Activated CD4-positive, alpha-beta memory T cell treated with anti-CD3 and anti-CD28 coated beads, Interleukin-2, amount 10 ng/mL, durations not matched to agents 7 days and 5 days (primary cell): ENCODE measurements at regions not wholly inside any gene's neighbourhood (a gene's known extent, or its start where the extent isn't known, plus 50 kb on each side); places are given as distances from the start of the nearest gene placed in this dataset.

ENCODE experiments used
- CTCF ChIA-PET: fragments of 350-600 bp; sonication (Branson Sonifier 250); formaldehyde crosslinking; loops from one replicate; lab custom pipeline; 2021; ENCODE audit warnings: antibody characterized with exemption, inconsistent platforms; lab: Charles Lee
- POLR2A ChIA-PET: fragments of 350-600 bp; sonication (Branson Sonifier 250); formaldehyde crosslinking; loops from one replicate; lab custom pipeline; 2021; ENCODE audit warnings: antibody characterized with exemption; lab: Charles Lee
- DNase-seq: peaks from one replicate; pipeline ENCODE4 v3.0.0-alpha.2; 2020
- H3K27ac Mint-ChIP-seq: one replicate; pipeline ENCODE4 v1.8.0; 2021; ENCODE audit warnings: mild to moderate bottlenecking, mixed read lengths
- H3K27me3 Mint-ChIP-seq: one replicate; pipeline ENCODE4 v1.8.0; 2021; ENCODE audit warnings: mixed read lengths
- H3K36me3 Mint-ChIP-seq: one replicate; pipeline ENCODE4 v1.8.0; 2021; ENCODE audit warnings: low read depth, mixed read lengths
- H3K4me1 Mint-ChIP-seq: one replicate; pipeline ENCODE4 v1.8.0; 2021; ENCODE audit warnings: mixed read lengths
- H3K4me3 Mint-ChIP-seq: one replicate; pipeline ENCODE4 v1.8.0; 2021; ENCODE audit warnings: mild to moderate bottlenecking, mixed read lengths
- H3K9me3 Mint-ChIP-seq: one replicate; pipeline ENCODE4 v1.8.0; 2021; ENCODE audit warnings: mixed read lengths

- H3K27ac Mint-ChIP-seq = no peak overlapping the region
- H3K9me3 Mint-ChIP-seq = no peaks in the 10 kb centered on the region
- H3K4me1 Mint-ChIP-seq = no peaks in the 10 kb centered on the region
- DNase-seq = no peak
- H3K4me3 Mint-ChIP-seq = no peak overlapping the region
- no peaks in the 10 kb centered on the region for H3K36me3 Mint-ChIP-seq
- no peaks in the 10 kb centered on the region for H3K27me3 Mint-ChIP-seq
- CTCF ChIA-PET = no interaction called here
- POLR2A ChIA-PET = no interaction called here
Observed at GRCh38 chr17:34847938-34848337, 113.3 kb downstream of the CCT6B start.

GRCh38 chr17:34845296-34845695 is 116.0 kb downstream of the CCT6B start:
- no peak for DNase-seq
- Mint-ChIP-seq H3K36me3 (no peaks in the 10 kb centered on the region), H3K27ac (no peak overlapping the region), H3K27me3 (no peaks in the 10 kb centered on the region), H3K4me3 (no peak overlapping the region), H3K9me3 (no peaks in the 10 kb centered on the region), H3K4me1 (peaks cover 4% of the 10 kb centered on the region)
- CTCF ChIA-PET = no interaction called here
- POLR2A ChIA-PET = no interaction called here

- H3K4me1 Mint-ChIP-seq = peaks cover 4% of the 10 kb centered on the region
- no peaks in the 10 kb centered on the region for H3K9me3 Mint-ChIP-seq
- ChIA-PET CTCF (no interaction called here), POLR2A (no interaction called here)
- no peaks in the 10 kb centered on the region for H3K36me3 Mint-ChIP-seq
- no peaks in the 10 kb centered on the region for H3K27me3 Mint-ChIP-seq
- H3K4me3 Mint-ChIP-seq = no peak overlapping the region
- no peak overlapping the region for H3K27ac Mint-ChIP-seq
- no peak for DNase-seq
Observed at GRCh38 chr17:34843682-34844081, 117.6 kb downstream of the CCT6B start.

- Mint-ChIP-seq H3K9me3 (no peaks in the 10 kb centered on the region), H3K27ac (no peak overlapping the region), H3K4me3 (no peak overlapping the region), H3K36me3 (no peaks in the 10 kb centered on the region), H3K27me3 (no peaks in the 10 kb centered on the region), H3K4me1 (peaks cover 4% of the 10 kb centered on the region)
- ChIA-PET CTCF (no interaction called here), POLR2A (no interaction called here)
- no peak for DNase-seq
Observed at GRCh38 chr17:34842235-34842634, 119.0 kb downstream of the CCT6B start.

GRCh38 chr17:34841467-34841866 is 119.8 kb downstream of the CCT6B start:
- POLR2A ChIA-PET = no interaction called here
- CTCF ChIA-PET = no interaction called here
- H3K4me1 Mint-ChIP-seq = peaks cover 4% of the 10 kb centered on the region
- no peak for DNase-seq
- H3K4me3 Mint-ChIP-seq = no peak overlapping the region
- no peaks in the 10 kb centered on the region for H3K36me3 Mint-ChIP-seq
- H3K27me3 Mint-ChIP-seq = no peaks in the 10 kb centered on the region
- H3K27ac Mint-ChIP-seq = no peak overlapping the region
- H3K9me3 Mint-ChIP-seq = no peaks in the 10 kb centered on the region

- H3K4me1 Mint-ChIP-seq = peaks cover 4% of the 10 kb centered on the region
- CTCF ChIA-PET = interaction anchor here (0.6 kb wide), 1 partner anchor 963 kb away, joined by 4 read pairs; no protein-coding TSS in a partner anchor
- POLR2A ChIA-PET = no interaction called here
- DNase-seq = no peak
- no peak overlapping the region for H3K4me3 Mint-ChIP-seq
- H3K9me3 Mint-ChIP-seq = no peaks in the 10 kb centered on the region
- H3K27ac Mint-ChIP-seq = no peak overlapping the region
- H3K36me3 Mint-ChIP-seq = no peaks in the 10 kb centered on the region
- H3K27me3 Mint-ChIP-seq = no peaks in the 10 kb centered on the region
Observed at GRCh38 chr17:34840750-34841149, 120.5 kb downstream of the CCT6B start.

- no peak for DNase-seq
- H3K9me3 Mint-ChIP-seq = no peaks in the 10 kb centered on the region
- H3K36me3 Mint-ChIP-seq = no peaks in the 10 kb centered on the region
- POLR2A ChIA-PET = no interaction called here
- H3K27me3 Mint-ChIP-seq = no peaks in the 10 kb centered on the region
- CTCF ChIA-PET = no interaction called here
- peaks cover 4% of the 10 kb centered on the region for H3K4me1 Mint-ChIP-seq
- H3K27ac Mint-ChIP-seq = no peak overlapping the region
- no peak overlapping the region for H3K4me3 Mint-ChIP-seq
Observed at GRCh38 chr17:34837876-34838478, 123.3 kb downstream of the CCT6B start.

GRCh38 chr17:34832376-34832775 is 128.9 kb downstream of the CCT6B start:
- no peak for DNase-seq
- no peak overlapping the region for H3K27ac Mint-ChIP-seq
- H3K4me1 Mint-ChIP-seq = no peaks in the 10 kb centered on the region
- H3K4me3 Mint-ChIP-seq = no peak overlapping the region
- no peaks in the 10 kb centered on the region for H3K9me3 Mint-ChIP-seq
- peaks cover 10% of the 10 kb centered on the region for H3K27me3 Mint-ChIP-seq
- ChIA-PET CTCF (no interaction called here), POLR2A (no interaction called here)
- no peaks in the 10 kb centered on the region for H3K36me3 Mint-ChIP-seq

GRCh38 chr17:34827008-34827407 is 134.3 kb downstream of the CCT6B start:
- Mint-ChIP-seq H3K4me1 (no peaks in the 10 kb centered on the region), H3K9me3 (no peaks in the 10 kb centered on the region), H3K36me3 (no peaks in the 10 kb centered on the region), H3K4me3 (no peak overlapping the region), H3K27me3 (peaks cover 14% of the 10 kb centered on the region), H3K27ac (no peak overlapping the region)
- no peak for DNase-seq
- CTCF ChIA-PET = no interaction called here
- POLR2A ChIA-PET = no interaction called here

- Mint-ChIP-seq H3K9me3 (no peaks in the 10 kb centered on the region), H3K27ac (no peak overlapping the region), H3K27me3 (peaks cover 10% of the 10 kb centered on the region), H3K36me3 (no peaks in the 10 kb centered on the region), H3K4me1 (no peaks in the 10 kb centered on the region), H3K4me3 (no peak overlapping the region)
- ChIA-PET CTCF (interaction anchor here (0.6 kb wide), 1 partner anchor 238 kb away, joined by 3 read pairs; no protein-coding TSS in a partner anchor), POLR2A (no interaction called here)
- no peak for DNase-seq
Observed at GRCh38 chr17:34826332-34826731, 134.9 kb downstream of the CCT6B start.

- Mint-ChIP-seq H3K27me3 (peaks cover 7% of the 10 kb centered on the region), H3K36me3 (no peaks in the 10 kb centered on the region), H3K9me3 (no peaks in the 10 kb centered on the region), H3K4me3 (no peak overlapping the region), H3K4me1 (no peaks in the 10 kb centered on the region), H3K27ac (no peak overlapping the region)
- CTCF ChIA-PET = interaction anchor here (0.6 kb wide), 1 partner anchor 238 kb away, joined by 3 read pairs; no protein-coding TSS in a partner anchor
- no peak for DNase-seq
- POLR2A ChIA-PET = no interaction called here
Observed at GRCh38 chr17:34825884-34826283, 135.4 kb downstream of the CCT6B start.

- Mint-ChIP-seq H3K27me3 (peaks cover 7% of the 10 kb centered on the region), H3K27ac (no peak overlapping the region), H3K36me3 (no peaks in the 10 kb centered on the region), H3K4me3 (no peak overlapping the region), H3K4me1 (peaks cover 5% of the 10 kb centered on the region), H3K9me3 (no peaks in the 10 kb centered on the region)
- POLR2A ChIA-PET = no interaction called here
- no peak for DNase-seq
- CTCF ChIA-PET = no interaction called here
Observed at GRCh38 chr17:34825102-34825501, 136.2 kb downstream of the CCT6B start.

- CTCF ChIA-PET = no interaction called here
- no peak for DNase-seq
- H3K4me3 Mint-ChIP-seq = no peak overlapping the region
- POLR2A ChIA-PET = no interaction called here
- H3K4me1 Mint-ChIP-seq = peaks cover 6% of the 10 kb centered on the region
- no peaks in the 10 kb centered on the region for H3K9me3 Mint-ChIP-seq
- H3K27me3 Mint-ChIP-seq = peaks cover 13% of the 10 kb centered on the region
- H3K27ac Mint-ChIP-seq = no peak overlapping the region
- H3K36me3 Mint-ChIP-seq = no peaks in the 10 kb centered on the region
Observed at GRCh38 chr17:34823023-34823422, 138.2 kb downstream of the CCT6B start.

- H3K4me3 Mint-ChIP-seq = no peak overlapping the region
- H3K36me3 Mint-ChIP-seq = no peaks in the 10 kb centered on the region
- H3K27me3 Mint-ChIP-seq = peaks cover 13% of the 10 kb centered on the region
- DNase-seq = no peak
- ChIA-PET CTCF (no interaction called here), POLR2A (no interaction called here)
- H3K9me3 Mint-ChIP-seq = no peaks in the 10 kb centered on the region
- peaks cover 6% of the 10 kb centered on the region for H3K4me1 Mint-ChIP-seq
- no peak overlapping the region for H3K27ac Mint-ChIP-seq
Observed at GRCh38 chr17:34822007-34822739, 139.1 kb downstream of the CCT6B start.
